Epithelial cell of esophagus (primary cell): ENCODE measurements at regions not wholly inside any gene's neighbourhood (a gene's known extent, or its start where the extent isn't known, plus 50 kb on each side); places are given as distances from the start of the nearest gene placed in this dataset.

Source experiments
- DNase-seq: peaks from one replicate; pipeline ENCODE4 v3.0.0; 2010; ENCODE audit warnings: low read depth
- H3K4me3 ChIP-seq: 2 replicates; pipeline ENCODE4 v1.5.1; 2011; ENCODE audit warnings: mild to moderate bottlenecking, low read length, control low read depth
- TF ChIP-seq, protein P1 (sequence below): IDR thresholded peaks from 2 replicates; pipeline ENCODE4 v1.5.1; 2011; ENCODE audit warnings: low read depth, mild to moderate bottlenecking, low read length, control low read depth, inconsistent platforms; ENCODE audit not compliant: insufficient read depth; ENCODE audit errors: missing control alignments

DNA sequence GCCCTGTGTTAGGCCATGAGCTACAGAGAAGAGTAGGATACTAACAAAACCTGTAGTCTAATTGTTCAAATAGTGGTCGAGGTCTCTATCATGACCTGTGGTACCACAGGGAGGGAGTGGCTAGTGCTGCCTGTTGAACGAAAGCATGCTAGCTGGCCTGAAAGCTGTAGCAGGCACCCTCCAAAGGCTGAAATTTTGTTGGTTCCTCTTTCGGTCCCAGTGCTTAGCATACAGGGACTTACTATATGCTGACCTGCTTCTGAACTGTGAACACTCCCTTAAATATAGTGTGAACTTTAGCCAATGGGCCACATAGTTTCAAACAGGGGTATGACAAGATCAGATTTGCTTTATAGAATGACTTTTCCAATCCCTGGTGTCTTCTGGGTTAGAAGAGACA, 113.4 kb downstream of the PJA1 start:
- TF ChIP-seq, protein P1, sequence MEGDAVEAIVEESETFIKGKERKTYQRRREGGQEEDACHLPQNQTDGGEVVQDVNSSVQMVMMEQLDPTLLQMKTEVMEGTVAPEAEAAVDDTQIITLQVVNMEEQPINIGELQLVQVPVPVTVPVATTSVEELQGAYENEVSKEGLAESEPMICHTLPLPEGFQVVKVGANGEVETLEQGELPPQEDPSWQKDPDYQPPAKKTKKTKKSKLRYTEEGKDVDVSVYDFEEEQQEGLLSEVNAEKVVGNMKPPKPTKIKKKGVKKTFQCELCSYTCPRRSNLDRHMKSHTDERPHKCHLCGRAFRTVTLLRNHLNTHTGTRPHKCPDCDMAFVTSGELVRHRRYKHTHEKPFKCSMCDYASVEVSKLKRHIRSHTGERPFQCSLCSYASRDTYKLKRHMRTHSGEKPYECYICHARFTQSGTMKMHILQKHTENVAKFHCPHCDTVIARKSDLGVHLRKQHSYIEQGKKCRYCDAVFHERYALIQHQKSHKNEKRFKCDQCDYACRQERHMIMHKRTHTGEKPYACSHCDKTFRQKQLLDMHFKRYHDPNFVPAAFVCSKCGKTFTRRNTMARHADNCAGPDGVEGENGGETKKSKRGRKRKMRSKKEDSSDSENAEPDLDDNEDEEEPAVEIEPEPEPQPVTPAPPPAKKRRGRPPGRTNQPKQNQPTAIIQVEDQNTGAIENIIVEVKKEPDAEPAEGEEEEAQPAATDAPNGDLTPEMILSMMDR, result no peak
- DNase-seq, result no peak
- no peak overlapping the region for H3K4me3 ChIP-seq

DNA sequence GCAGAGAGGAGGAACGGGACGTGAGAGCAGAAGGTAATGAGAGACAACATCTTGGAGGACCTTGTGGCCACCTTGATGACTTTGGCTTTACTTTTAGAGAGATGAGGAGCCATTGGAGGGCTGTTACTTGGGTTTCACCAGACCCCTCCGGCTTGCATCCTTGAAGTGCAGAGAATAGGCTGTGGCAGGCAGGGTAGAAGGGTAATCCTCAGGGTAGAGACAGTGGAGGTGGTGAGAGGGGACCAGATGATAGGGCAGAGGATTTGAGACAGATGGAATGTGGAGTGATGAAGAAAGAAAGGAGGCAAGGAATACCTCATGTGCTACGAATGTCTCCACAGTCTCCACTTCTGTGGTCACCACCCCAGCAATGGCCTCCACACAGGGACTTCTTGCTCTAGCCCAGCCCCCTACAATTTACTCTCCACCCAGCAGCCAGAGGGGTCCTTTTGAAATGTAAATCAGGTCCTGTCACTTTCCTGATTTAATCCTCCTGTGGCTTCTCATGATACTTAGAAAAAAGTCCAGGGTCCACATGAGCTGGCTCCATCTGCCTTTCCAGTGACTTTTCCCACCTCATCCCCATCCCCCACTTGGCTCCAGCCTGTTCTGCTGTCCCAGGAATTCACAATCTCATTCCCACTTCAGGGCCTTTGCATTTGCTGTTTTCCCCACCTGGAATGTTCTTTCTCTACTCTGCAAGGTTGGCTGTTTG, 115.0 kb downstream of the PJA1 start:
- TF ChIP-seq, protein P1, result no peak
- no peak overlapping the region for H3K4me3 ChIP-seq
- no peak for DNase-seq

DNA sequence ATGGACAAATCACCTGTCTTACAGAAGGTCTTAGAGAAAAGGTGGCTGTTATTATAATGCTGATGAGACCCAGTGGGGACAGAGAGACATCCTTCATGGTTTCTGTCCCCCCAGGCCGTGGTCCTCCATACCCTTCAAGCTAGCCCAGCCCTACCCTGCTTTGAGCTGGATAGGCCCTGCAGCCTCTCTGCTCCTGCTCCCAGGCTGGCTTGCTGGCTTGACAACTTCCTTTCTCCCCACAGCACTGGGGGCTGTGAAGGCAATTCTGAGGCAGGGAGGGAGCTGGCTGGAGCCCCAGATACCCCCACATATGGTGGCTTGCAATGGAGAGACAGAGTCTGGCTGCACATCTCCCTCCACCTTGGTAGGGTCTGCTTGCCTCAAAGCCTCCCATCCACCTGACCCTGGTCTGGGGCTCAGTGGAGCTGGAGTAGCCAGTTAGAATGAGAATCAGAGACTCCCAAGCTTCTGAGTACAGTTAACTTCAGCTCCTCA, 118.2 kb downstream of the PJA1 start:
- no peak for DNase-seq
- no peak overlapping the region for H3K4me3 ChIP-seq

DNA sequence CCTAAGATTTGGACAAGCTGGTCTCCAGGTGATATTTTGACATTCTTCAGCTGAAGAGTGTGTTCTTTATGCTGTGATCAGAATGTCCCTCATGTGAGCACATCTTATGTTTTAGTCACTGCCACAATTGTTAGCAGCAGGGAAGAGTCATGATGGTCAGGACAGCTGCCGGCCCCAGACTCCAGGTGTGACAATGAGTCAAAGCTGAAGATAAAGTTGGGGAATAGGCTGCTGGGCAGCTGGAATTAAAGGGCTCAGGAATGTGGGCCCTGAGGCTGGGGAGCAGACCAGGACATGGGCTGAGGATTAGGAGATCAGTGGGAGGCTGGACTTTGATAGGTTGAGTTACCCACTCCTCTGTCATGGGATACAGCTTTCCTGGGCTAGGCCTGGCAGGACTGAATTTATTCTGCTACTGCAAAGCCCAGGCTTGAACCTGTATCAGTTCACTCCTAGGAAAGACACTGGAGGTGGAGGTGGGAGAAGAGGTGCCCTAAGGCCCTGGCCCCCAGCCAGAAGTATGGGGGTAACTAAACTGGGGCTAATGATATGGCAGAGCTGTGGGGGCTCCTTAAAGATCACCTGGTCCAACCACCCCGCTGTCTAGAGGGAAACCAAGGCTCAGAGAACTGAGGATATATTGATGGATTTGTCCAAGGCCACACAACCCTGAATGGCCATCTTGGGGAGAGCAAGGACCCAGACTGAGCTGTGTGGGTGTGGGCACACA, 119.5 kb downstream of the PJA1 start:
- no peak overlapping the region for H3K4me3 ChIP-seq
- TF ChIP-seq, protein P1, result no peak
- no peak for DNase-seq

More for the DNA sequence above, 118.2 kb downstream of the PJA1 start:
- TF ChIP-seq, protein P1, result no peak

DNA sequence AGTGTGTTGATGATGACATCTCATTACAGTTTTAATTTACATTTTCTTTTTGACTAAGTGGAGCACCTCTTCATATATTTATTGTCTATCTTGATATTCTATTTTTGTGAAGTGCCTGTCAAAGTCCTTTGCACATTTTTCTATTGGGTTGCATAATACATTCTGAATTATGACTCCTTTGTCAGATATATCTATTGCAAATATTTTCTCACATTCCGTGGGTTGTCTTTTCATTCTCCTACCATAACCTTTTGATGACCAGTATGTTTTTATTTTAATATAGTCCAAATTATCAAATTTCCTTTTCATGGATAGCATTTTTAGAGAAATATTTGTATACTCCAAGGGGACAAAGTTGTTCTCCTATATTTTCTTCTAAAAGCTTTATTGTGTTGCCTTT, 126.4 kb downstream of the PJA1 start:
- no peak for DNase-seq
- H3K4me3 ChIP-seq, result no peak overlapping the region
- TF ChIP-seq, protein P1, result no peak

DNA sequence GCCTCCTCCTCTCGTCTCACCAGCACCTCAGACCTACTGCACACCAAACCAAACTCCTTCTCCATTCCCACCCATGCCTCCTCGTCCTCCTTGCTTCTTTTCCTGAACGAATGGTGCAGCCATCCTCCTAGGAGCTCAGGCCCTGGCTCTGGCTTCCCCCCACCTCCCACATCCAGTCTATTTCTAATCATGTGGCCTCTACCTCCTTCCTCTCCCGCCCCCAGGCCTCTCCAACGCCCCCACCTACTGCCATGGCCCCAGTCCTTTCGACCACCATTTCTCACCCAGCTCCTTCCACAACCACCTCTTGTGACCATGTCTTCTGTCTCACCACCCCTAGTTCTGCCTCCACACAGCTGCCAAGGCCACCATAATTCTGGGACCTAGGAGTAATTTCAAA, 127.1 kb downstream of the PJA1 start:
- TF ChIP-seq, protein P1, result no peak

More for the DNA sequence above, 127.1 kb downstream of the PJA1 start:
- no peak for DNase-seq
- H3K4me3 ChIP-seq, result no peak overlapping the region
